HG02759 (cell line): ENCODE measurements at regions not wholly inside any gene's neighbourhood (a gene's known extent, or its start where the extent isn't known, plus 50 kb on each side); places are given as distances from the start of the nearest gene placed in this dataset.
"Not testable (repeated sequence)": the region's sequence is repeated elsewhere in the genome, so short reads cannot be mapped to it uniquely, and the experiment has no call there.

ENCODE experiments used
- ATAC-seq: cut with Tn5 transposase; IDR thresholded peaks from one replicate; pipeline ENCODE4 v1.9.1; 2021; ENCODE audit warnings: mild to moderate bottlenecking, moderate library complexity; ENCODE audit not compliant: unreplicated experiment

- ATAC-seq, result no peak
Measured at GRCh38 chr5:71817891-71818290, 98.8 kb downstream of the CARTPT start.

DNA sequence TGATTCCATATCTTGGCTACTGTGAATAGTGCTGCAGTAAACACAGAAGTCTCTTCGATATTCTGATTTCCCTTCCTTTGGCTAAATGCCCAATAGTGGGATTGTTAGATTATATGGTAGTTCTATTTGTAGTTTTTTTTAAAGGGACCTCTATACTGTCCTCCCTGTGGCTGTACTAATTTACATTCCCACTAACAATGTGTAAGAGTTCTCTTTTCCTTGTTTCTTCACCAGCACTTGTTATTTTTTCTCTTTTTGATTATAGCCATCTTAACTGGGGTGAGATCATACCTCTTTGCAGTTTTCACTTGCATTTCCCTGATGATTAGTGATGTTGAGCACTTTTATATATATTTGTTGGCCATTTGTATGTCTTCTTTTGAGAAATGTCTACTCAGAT, 102.0 kb downstream of the CARTPT start:
- no peak for ATAC-seq

DNA sequence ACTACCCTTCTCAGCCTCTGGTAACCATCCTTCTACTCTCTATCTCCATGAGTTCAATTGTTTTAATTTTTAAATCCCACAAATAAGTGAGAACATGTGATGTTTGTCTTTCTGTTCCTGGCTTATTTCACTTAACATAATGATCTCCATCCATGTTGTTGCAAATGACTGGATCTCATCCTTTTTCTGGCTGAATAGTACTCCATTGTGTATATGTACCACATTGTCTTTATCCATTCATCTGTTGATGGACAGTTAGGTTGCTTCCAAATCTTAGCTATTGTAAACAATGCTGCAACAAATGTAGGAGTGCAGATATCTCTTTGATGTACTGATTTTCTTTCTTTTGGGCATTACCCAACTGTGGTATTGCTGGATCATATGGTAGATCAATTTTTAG, 103.0 kb downstream of the CARTPT start:
- ATAC-seq, result not testable (repeated sequence)

DNA sequence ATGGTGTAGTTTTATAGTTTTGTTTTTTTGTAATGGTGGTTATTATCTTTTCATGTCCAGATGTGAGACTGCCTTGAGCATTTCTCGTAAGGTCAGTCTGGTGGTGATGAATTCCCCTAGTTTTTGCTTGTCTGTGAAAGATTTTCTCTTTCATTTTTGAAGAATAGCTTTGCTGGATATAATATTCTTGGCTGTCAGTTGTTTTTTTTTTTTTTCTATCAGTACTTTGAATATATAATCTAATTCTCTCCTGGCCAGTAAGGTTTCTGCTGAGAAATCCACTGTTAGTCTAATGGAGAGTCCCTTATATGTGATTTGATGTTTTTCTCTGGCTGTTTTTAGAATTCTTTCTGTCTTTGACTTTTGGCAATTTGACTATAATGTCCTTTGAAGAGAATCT, 106.9 kb downstream of the CARTPT start:
- no peak for ATAC-seq

DNA sequence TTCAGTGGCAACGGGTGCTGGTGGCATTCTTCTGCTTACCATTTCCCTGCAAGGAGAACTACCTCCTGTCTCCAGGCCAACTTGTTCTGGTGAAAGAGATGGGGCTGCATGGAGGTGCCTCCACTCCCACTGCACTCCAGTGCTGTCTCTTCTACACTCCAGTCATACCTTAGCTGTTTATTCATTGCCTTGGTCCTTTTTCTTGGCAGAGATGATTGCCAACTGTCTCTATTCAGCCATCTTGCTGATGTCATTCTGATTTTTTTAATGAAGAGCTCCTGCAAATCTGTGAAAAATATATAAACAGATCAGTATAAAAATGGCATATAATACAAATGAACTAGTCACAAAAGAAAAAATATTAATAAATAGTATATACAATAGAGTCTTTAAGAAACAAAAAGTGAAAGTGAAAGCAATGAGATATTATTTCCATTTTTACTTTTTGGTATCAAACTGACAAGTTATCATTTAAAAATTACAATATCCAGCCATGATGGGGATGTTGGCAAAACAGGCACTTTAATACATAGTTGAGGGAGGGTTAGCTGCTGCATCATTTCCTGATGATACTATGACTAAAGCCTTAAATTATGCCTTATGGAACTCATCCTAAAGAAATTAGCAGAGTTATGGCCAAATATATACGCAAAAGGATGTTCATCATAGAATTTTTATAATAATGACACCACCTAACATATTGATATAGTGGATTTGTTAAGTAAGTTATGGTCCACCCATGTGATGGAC, 109.4 kb downstream of the CARTPT start:
- no peak for ATAC-seq

GRCh38 chr5:71829206-71829605, 110.1 kb downstream of the CARTPT start:
- no peak for ATAC-seq

GRCh38 chr5:71830681-71831539, 111.8 kb downstream of the CARTPT start:
- ATAC-seq, result no peak

DNA sequence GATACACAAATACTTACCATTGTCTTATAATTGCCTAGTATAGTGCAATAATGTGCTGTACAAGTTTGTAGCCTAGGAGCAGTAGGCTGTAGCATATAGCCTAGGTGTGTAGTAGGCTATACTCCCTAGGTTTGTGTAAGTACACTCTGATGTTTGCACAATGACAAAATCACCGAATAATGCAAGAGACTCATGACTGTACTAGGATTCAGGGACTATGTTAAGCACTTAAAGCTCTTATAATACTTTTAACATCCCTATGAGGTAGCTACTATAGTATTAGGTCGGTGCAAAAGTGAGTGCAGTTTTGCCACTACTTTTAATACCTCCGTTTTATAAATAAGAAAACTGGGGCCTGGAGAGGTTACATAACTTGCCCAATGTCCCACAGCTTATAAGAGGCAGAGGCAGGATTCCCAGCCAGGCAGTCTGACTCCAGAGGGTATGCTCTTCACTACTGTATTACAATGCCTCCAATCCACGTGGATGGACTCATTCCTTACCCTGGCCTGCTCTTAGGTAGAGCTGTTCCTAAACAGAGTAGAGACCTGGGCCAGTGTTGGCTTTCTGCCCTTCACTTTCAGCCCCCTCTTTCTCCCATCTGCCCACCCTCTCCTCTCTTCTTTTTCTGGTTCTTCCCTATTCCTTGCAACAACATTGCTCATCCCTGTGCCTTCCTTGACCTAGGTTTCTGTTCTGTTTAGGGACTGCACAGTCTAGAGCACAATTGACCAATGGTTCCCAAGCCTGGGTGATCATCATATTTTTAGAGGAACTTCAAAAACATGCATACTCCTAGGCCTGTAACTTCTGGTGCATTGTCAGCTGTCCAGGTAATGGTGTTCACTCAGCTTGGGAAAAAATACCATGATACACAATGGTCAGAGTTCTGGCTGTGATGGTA, 114.0 kb downstream of the CARTPT start:
- ATAC-seq, result no peak

DNA sequence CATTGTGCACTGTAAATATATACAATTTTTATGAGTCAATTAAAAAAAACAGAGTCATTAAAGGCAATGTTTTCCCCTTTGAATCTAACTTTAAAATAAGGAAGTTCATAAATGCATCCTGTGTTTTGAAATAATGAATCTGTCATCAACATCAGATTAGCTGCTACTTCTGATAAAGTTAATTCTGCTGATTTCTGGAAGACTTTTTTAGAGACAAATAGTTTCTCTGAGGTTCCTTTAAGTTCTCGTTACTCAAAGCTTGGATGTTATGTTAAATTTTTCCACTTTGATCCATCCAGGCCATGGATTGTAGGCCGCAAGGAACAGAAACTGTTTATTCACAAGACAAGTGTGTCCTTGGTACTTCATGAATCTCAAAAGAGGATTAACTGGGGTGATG, 115.5 kb downstream of the CARTPT start:
- no peak for ATAC-seq

- no peak for ATAC-seq
Measured at GRCh38 chr5:71836084-71836483, 117.0 kb downstream of the CARTPT start.

- no peak for ATAC-seq
Measured at GRCh38 chr5:71836559-71837112, 117.6 kb downstream of the CARTPT start.

GRCh38 chr5:71838286-71838685, 119.2 kb downstream of the CARTPT start:
- ATAC-seq, result no peak

GRCh38 chr5:71839096-71839884, 120.2 kb downstream of the CARTPT start:
- ATAC-seq, result no peak

GRCh38 chr5:71841107-71841506, 122.0 kb downstream of the CARTPT start:
- ATAC-seq, result no peak

DNA sequence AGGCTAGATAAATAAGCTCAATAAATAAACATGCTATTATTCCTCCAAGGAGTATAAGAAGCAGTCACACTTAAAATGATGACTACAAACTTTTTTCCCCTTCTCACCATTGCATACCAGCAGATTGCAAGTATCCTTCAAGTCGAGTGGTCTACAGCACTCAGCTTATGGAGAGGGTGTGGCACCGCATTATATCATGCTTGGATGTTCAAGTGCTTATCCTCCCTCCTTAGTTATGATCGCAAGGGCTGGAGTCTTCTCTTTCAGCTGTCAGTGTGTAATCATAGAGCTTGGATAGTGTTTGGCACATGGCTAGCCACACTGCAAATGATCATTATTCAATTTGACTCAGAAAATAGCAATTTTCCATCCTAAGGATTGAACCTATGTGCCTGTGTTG, 124.0 kb downstream of the CARTPT start:
- no peak for ATAC-seq

GRCh38 chr5:71844862-71845261, 125.8 kb downstream of the CARTPT start:
- no peak for ATAC-seq

- no peak for ATAC-seq
Measured at GRCh38 chr5:71859515-71859914, 140.4 kb downstream of the CARTPT start.

GRCh38 chr5:71860048-71860447, 141.0 kb downstream of the CARTPT start:
- no peak for ATAC-seq

DNA sequence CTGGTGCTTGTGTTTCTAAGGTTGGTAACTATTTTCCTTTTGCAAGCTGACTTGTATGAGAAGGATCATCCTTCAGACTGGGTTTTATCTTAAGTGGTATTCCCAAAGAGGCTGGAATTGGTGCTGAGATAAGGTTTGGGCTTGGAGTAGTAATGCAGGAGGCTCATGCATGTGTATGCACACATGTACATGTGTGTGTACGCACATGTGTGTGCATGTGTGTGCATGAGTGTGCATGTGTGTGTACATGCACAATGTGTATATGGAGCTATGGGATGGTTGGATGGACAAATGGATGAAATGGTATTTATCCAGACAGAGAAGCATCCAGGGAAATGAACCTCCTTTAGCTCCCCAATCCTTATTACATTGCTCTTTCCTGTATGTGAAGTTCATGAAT, 142.6 kb downstream of the CARTPT start:
- no peak for ATAC-seq

GRCh38 chr5:71862087-71862486, 143.0 kb downstream of the CARTPT start:
- no peak for ATAC-seq
